Upper lobe of left lung (tissue), 4 donors: ENCODE measurements at regions not wholly inside any gene's neighbourhood (a gene's known extent, or its start where the extent isn't known, plus 50 kb on each side); places are given as distances from the start of the nearest gene placed in this dataset.

Source experiments
- POLR2A ChIP-seq, 4 donors: fragments of 450-650 bp; IDR thresholded peaks; one replicate each; pipeline ENCODE4 v1.5.1; 2016 to 2017; ENCODE audit warnings: antibody characterized with exemption in 4 of 4, mild to moderate bottlenecking in 2 of 4
- TF ChIP-seq, protein P1 (sequence below), 6 experiments: fragments of 450-650 bp in 4 of 6; fragments of 200-600 bp in 2 of 6; sonication (generic) in 2 of 6; IDR thresholded peaks; one replicate each; pipeline ENCODE4 v1.5.1; 2016 to 2019; ENCODE audit warnings: antibody characterized with exemption in 6 of 6

GRCh38 chr7:84248267-84248666 is 53.7 kb upstream of the SEMA3A start:
- TF ChIP-seq, protein P1, sequence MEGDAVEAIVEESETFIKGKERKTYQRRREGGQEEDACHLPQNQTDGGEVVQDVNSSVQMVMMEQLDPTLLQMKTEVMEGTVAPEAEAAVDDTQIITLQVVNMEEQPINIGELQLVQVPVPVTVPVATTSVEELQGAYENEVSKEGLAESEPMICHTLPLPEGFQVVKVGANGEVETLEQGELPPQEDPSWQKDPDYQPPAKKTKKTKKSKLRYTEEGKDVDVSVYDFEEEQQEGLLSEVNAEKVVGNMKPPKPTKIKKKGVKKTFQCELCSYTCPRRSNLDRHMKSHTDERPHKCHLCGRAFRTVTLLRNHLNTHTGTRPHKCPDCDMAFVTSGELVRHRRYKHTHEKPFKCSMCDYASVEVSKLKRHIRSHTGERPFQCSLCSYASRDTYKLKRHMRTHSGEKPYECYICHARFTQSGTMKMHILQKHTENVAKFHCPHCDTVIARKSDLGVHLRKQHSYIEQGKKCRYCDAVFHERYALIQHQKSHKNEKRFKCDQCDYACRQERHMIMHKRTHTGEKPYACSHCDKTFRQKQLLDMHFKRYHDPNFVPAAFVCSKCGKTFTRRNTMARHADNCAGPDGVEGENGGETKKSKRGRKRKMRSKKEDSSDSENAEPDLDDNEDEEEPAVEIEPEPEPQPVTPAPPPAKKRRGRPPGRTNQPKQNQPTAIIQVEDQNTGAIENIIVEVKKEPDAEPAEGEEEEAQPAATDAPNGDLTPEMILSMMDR (IDR thresholded peaks at IDR 0.05), result no peak
- no peak for TF ChIP-seq POLR2A (IDR thresholded peaks at IDR 0.05)
